Esophagus muscularis mucosa (tissue), 4 donors: ENCODE measurements at regions not wholly inside any gene's neighbourhood (a gene's known extent, or its start where the extent isn't known, plus 50 kb on each side); places are given as distances from the start of the nearest gene placed in this dataset.

ENCODE experiments used
- CTCF ChIP-seq, 3 experiments: fragments of 200-600 bp in 2 of 3; fragments of 450-650 bp in 1 of 3; sonication (generic) in 2 of 3; IDR thresholded peaks; one replicate each; pipeline ENCODE4 v1.5.1; 2017 to 2019; ENCODE audit warnings: antibody characterized with exemption in 3 of 3, mild to moderate bottlenecking in 2 of 3, moderate library complexity in 1 of 3
- EP300 ChIP-seq: sonication (generic); formaldehyde crosslinking; IDR thresholded peaks from one replicate; pipeline ENCODE4 v1.6.1; 2017; ENCODE audit warnings: antibody characterized with exemption
- POLR2A ChIP-seq: fragments of 450-650 bp; IDR thresholded peaks from one replicate; pipeline ENCODE4 v1.6.1; 2017; ENCODE audit warnings: antibody characterized with exemption, moderate library complexity, mild to moderate bottlenecking, low read depth
- POLR2AphosphoS5 ChIP-seq, 2 donors: sonication (generic); formaldehyde crosslinking; IDR thresholded peaks; one replicate each; pipeline ENCODE4 v1.6.1; 2017; ENCODE audit warnings: antibody characterized with exemption in 2 of 2

DNA sequence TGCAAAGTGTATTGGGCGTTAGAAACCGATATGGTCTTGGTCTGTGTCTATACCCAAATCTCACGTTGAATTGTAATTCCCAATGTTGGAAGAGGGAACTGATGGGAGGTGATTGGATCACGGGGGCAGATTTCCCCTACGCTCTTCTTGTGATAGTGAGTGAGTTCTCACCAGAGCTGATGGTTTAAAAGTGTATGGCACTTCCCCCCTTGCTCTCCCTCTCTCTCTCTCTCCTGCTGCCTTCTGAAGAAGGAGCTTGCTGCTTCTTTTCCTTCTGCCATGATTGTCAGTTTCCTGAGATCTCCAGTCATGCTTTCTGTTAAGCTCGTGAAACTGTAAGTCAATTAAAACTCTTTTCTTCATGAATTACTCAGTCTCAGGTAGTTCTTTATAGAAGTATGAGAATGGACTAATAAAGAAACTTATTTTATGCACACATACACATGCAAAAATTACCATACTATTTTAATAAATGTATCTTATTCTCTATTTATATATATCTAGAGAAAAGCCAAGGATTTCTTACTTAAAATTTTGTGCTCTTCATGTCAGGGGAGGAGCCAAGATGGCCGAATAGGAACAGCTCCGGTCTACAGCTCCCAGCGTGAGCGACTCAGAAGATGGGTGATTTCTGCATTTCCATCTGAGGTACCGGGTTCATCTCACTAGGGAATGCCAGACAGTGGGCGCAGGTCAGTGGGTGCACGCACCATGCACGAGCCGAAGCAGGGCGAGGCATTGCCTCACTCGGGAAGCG is 1891.0 kb upstream of the FLRT2 start:
- TF ChIP-seq POLR2A, result no peak
- no peak for TF ChIP-seq EP300
- TF ChIP-seq POLR2AphosphoS5 (IDR thresholded peaks at IDR 0.05), result no peak
- no peak for TF ChIP-seq CTCF (IDR thresholded peaks at IDR 0.05)
